SJSA1 (cell line): ENCODE measurements at regions not wholly inside any gene's neighbourhood (a gene's known extent, or its start where the extent isn't known, plus 50 kb on each side); places are given as distances from the start of the nearest gene placed in this dataset.

Experiments
- DNase-seq, 2 experiments: peaks; one replicate each; pipeline ENCODE4 v3.0.0-alpha.2; 2015 to 2020; ENCODE audit warnings: low spot score in 2 of 2, low read depth in 1 of 2
- H3K27ac ChIP-seq: fragments of 250-450 bp; sonication (Bioruptor Pico); 2 replicates; pipeline ENCODE4 v1.5.1; 2020; ENCODE audit warnings: mild to moderate bottlenecking, moderate library complexity
- H3K27me3 ChIP-seq: fragments of 250-450 bp; sonication (Bioruptor Pico); replicated peaks from 2 replicates; pipeline ENCODE4 v1.5.1; 2020; ENCODE audit warnings: mild to moderate bottlenecking, moderate library complexity
- H3K36me3 ChIP-seq: fragments of 250-450 bp; sonication (Bioruptor Pico); 2 replicates; pipeline ENCODE4 v1.5.1; 2020; ENCODE audit warnings: mild to moderate bottlenecking
- H3K4me1 ChIP-seq: fragments of 250-450 bp; sonication (Bioruptor Pico); replicated peaks from 2 replicates; pipeline ENCODE4 v1.6.1; 2021; ENCODE audit warnings: mild to moderate bottlenecking
- H3K4me3 ChIP-seq: fragments of 250-450 bp; sonication (Bioruptor Pico); 2 replicates; pipeline ENCODE4 v1.5.1; 2020; ENCODE audit warnings: mild to moderate bottlenecking
- H3K9me3 ChIP-seq: fragments of 250-450 bp; sonication (Bioruptor Pico); replicated peaks from 2 replicates; pipeline ENCODE4 v1.5.1; 2020; ENCODE audit warnings: mild to moderate bottlenecking

DNA sequence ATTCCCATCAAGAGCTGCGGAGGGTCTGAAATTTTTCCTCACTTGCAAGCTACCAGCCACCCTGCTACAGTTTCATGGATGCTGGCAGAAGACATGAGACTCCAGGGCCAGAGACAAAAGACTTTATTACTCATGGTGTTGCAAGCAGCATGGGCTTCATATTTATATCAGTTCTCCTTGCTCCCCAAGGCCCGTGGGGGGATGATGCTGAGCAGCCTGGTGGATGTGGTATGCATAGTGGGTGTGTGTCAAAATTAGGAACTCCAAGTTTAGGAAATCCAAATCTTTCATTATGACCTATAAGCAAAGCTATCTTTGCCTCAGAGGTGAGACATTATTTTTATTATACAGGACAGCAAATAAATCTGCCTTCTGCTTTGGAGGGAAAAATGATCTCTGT lies 105.7 kb upstream of the ALDH1B1 start:
- DNase-seq: no peak
- no peak overlapping the region for H3K27ac ChIP-seq
- no peaks in the 10 kb centered on the region for H3K36me3 ChIP-seq
- H3K4me3 ChIP-seq: no peak overlapping the region
- H3K4me1 ChIP-seq: no peaks in the 10 kb centered on the region
- H3K9me3 ChIP-seq: no peaks in the 10 kb centered on the region
- H3K27me3 ChIP-seq: no peaks in the 10 kb centered on the region

DNA sequence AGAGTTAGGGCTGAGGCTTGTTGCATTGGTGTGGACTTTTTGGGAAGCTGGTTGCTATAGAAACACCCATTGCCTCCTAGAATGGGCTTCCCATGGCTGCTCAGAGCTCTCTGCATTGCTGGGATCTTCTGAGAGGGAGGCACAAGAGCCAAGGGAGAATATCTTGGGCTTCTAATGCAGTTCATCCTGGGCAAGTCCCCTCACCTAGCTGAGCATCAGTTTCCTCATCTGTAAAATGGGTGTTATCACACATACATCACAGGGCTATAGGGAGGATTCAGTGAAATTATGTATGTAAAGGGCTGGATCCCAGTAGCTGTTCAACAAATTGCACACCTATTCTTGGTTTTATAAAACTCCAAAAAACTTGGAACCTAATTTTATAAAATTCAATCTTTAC lies 106.1 kb upstream of the ALDH1B1 start:
- Histone ChIP-seq H3K27me3 (no peaks in the 10 kb centered on the region), H3K4me3 (no peak overlapping the region), H3K4me1 (no peaks in the 10 kb centered on the region), H3K36me3 (no peaks in the 10 kb centered on the region), H3K9me3 (no peaks in the 10 kb centered on the region), H3K27ac (no peak overlapping the region)
- DNase-seq: no peak

DNA sequence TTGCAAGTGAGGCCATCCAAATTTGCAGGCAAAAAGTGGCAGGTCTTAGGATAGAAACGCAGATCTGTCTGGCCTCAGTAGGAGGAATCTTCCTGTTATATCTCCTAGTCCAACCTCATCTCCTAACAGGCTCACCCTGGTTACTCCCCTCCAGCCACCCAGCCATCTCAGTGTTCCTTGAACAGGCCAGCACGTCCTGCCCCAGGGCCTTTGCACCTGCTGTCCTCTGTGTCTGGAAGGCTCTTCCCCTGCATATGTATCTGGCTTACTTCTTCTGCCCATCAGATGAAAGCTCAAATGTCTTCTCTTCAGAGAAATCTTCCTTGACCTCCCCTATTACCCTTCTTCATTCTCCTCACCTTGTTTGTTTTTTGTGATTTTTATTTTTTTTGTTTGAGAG lies 107.3 kb upstream of the ALDH1B1 start:
- Histone ChIP-seq H3K27me3 (no peaks in the 10 kb centered on the region), H3K27ac (no peak overlapping the region), H3K36me3 (no peaks in the 10 kb centered on the region), H3K4me1 (no peaks in the 10 kb centered on the region), H3K4me3 (no peak overlapping the region), H3K9me3 (no peaks in the 10 kb centered on the region)
- no peak for DNase-seq

DNA sequence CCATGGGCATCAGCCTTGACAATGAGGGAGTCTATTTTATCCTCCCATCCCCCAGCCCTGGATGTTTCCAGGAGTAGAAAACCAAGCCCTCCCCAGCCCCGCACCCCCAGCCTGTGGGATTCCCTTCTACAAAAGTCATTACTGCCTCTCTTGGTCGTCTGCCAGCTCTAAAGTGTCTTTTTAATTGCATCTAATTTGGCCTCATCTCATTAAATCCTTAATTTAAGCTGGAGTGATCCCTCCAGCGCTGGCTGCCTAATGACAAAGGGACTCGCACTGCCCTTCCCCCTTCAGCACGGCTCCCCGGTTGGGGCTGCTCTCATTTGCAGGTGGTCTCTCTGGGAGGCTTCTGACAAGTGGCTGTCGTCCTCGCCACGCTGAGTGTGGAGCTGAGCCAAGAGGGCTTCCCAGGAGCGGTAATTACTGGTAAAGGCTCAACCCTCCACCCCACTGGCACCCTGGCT lies 107.9 kb upstream of the ALDH1B1 start:
- Histone ChIP-seq H3K27ac (no peak overlapping the region), H3K9me3 (no peaks in the 10 kb centered on the region), H3K27me3 (no peaks in the 10 kb centered on the region), H3K4me3 (no peak overlapping the region), H3K4me1 (no peaks in the 10 kb centered on the region), H3K36me3 (no peaks in the 10 kb centered on the region)
- DNase-seq: no peak

DNA sequence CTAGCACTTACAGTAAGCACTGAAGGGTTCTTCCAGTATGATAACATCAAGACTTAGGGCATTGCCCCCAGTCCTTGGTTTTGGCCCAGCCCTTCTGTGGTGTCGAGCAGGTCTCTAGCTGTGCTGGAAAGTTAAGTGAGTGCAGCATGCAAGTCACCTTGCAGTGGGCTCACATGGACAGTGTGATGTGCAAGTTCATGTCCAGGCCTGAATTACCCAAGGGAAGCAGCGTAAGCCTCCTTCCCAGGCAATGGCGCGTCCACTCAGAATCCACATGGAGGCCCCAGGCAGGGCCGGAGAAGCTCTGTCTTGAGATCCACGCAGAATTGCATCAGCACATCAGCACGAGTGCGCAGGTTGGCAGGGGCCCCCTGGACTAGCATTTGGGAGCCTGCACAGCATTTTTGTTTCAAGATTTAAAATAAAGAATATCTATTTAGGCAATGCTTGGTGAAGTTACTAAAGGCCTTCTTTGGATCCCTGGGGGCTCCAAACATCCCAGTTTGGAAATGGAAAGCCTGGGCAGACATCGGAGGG lies 108.4 kb upstream of the ALDH1B1 start:
- Histone ChIP-seq H3K27me3 (no peaks in the 10 kb centered on the region), H3K36me3 (no peaks in the 10 kb centered on the region), H3K27ac (no peak overlapping the region), H3K9me3 (no peaks in the 10 kb centered on the region), H3K4me1 (no peaks in the 10 kb centered on the region), H3K4me3 (no peak overlapping the region)
- DNase-seq: no peak

DNA sequence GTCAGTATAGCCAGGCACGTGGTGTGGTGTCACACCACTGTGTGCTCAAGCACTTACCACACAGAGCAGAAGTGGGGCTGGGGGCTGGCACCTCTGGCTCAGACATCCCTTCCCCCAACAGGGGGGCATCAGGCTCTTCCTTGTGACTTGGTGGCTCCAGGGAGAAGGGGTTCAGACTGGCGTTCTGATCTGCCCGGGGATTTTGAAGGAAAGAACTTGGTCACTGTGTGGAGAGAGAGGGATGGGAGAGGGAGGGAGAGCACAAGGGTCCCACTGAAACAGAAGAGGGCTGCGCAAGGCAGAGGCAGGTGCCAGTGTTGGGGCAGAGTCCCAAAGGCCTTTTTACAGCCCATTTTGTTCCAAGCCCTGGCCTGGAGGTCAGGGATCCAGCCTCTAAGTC lies 109.7 kb upstream of the ALDH1B1 start:
- no peak overlapping the region for H3K4me3 ChIP-seq
- no peaks in the 10 kb centered on the region for H3K27me3 ChIP-seq
- H3K36me3 ChIP-seq: no peaks in the 10 kb centered on the region
- no peak for DNase-seq
- no peak overlapping the region for H3K27ac ChIP-seq
- H3K4me1 ChIP-seq: no peaks in the 10 kb centered on the region
- H3K9me3 ChIP-seq: no peaks in the 10 kb centered on the region

DNA sequence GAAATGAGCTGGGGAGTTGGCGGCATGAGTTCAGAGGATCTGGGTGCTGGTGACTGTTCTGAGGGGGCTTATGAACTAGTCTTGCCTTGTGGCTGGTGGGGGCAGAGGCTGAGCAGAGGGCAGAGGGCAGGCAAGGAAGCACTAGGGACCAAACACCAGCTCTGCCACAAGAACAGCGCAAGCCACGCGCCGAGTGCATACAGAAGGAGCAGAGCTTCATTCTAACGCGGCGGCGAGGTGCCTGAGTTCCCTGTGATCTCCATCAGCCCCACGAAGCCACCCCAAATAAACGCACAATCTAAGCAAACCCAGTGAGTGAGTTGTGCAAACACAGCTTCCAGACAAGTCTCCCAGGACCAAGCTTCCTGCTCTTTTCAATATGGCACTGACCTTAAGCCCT lies 110.6 kb upstream of the ALDH1B1 start:
- no peaks in the 10 kb centered on the region for H3K9me3 ChIP-seq
- no peaks in the 10 kb centered on the region for H3K27me3 ChIP-seq
- no peaks in the 10 kb centered on the region for H3K4me1 ChIP-seq
- H3K36me3 ChIP-seq: no peaks in the 10 kb centered on the region
- H3K27ac ChIP-seq: no peak overlapping the region
- H3K4me3 ChIP-seq: no peak overlapping the region
- no peak for DNase-seq

DNA sequence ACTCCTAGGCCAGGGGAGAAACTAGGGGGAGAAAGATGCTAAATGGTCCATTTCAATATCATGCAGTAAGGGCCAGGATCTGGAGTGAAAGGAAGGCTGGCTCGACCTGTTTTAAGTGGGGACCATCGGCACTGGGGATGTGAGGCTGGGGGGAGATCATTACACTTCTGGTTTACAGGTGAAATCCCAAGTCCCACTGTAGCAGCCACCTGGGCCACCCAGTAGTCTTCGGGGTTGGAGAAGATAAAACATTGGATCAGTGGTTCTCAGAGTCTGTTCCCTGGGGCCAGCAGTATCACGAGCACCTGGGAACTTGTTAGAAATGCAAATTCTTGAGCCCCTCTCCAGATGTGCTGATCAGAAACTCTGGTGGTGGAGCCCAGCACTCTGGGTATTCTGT lies 111.3 kb upstream of the ALDH1B1 start:
- no peaks in the 10 kb centered on the region for H3K9me3 ChIP-seq
- H3K4me3 ChIP-seq: no peak overlapping the region
- no peak for DNase-seq
- H3K36me3 ChIP-seq: no peaks in the 10 kb centered on the region
- no peaks in the 10 kb centered on the region for H3K4me1 ChIP-seq
- no peak overlapping the region for H3K27ac ChIP-seq
- no peaks in the 10 kb centered on the region for H3K27me3 ChIP-seq

DNA sequence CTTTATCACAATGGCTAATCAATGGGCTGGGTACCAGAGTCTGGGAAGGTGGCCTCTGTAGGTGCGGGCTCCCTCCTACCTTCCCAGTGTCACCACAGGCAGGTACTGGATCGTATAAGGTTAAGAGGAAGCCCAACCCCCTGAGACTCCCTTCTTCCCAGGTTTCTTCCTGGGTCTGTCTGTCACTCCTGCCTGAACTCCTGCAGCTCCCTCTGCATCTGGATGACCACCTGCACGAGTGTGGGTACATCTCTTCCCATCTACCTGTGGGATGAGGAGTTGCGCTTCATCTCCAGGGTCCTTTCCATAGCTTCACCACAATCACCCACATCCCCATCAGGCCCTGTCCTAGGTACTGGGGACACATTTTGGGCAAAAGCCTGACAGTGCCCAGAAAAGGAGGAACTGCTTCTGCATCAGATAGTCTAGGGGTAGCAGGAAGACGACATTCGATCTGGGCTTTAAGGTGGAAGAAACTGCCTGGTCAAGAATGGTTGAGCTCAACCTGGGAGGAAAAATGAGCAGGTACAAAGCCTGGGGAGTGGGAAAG lies 112.2 kb upstream of the ALDH1B1 start:
- H3K9me3 ChIP-seq: no peaks in the 10 kb centered on the region
- DNase-seq: no peak

DNA sequence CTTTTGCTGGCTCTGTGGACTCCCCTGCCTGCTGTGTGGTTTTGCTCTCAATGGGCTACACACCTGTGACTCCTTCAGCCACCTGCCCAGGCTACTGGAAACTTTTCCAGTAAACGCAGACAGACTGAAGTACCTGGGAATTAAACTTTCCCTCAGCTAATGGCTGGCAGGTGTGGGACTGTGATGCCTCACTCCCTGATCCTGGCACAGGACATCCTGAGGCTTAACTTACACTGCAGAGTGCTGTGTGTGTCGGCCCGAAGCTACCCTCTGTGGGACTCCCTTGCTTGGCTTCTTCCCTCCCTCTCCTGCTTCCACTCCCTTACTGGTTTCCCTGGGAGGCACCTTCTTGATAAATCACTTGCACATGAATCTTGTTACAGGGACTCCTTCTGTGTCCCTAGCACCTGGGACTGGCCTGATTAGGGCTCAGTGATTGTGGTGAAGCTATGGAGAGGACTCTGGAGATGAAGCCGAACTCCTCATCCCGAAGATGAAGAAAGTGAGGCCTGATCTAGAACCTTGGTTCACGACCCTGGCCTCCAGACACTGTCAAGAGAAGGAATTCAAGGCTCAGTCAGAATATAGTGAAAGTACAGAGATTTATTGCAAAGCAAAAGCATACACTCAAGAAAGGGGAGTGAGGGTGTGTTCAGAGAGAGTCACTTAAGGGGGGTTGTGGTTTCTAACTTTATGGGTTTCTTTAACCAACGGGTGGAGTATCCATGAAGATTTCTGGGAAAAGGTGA lies 113.4 kb upstream of the ALDH1B1 start:
- H3K4me1 ChIP-seq: no peaks in the 10 kb centered on the region
- DNase-seq: no peak
- H3K27ac ChIP-seq: no peak overlapping the region
- no peak overlapping the region for H3K4me3 ChIP-seq
- H3K36me3 ChIP-seq: no peaks in the 10 kb centered on the region
- H3K27me3 ChIP-seq: no peaks in the 10 kb centered on the region
- no peaks in the 10 kb centered on the region for H3K9me3 ChIP-seq

More for the DNA sequence above, 112.2 kb upstream of the ALDH1B1 start:
- H3K27ac ChIP-seq: no peak overlapping the region
- no peaks in the 10 kb centered on the region for H3K27me3 ChIP-seq
- H3K4me1 ChIP-seq: no peaks in the 10 kb centered on the region
- no peak overlapping the region for H3K4me3 ChIP-seq
- no peaks in the 10 kb centered on the region for H3K36me3 ChIP-seq

DNA sequence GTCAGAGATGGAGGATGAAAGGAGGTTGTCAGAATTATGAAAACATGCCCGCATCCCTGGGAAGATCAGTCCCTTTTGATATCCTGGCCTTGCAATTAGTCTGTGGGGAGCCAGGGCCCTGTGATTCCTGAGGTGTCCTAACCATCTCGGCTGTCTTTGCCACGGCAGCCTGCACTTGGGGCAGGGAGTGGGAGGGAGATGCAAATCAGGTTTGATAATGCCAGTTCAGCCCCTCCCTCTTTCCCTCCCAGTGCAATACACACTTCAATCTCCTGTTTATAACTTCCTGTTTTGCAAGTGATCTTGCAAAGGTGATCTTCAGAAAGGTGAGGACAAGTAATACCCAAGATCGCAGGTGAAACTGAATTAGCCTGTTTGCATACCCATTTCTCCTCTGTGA lies 114.0 kb upstream of the ALDH1B1 start:
- DNase-seq: no peak
- H3K36me3 ChIP-seq: no peaks in the 10 kb centered on the region
- no peaks in the 10 kb centered on the region for H3K4me1 ChIP-seq
- no peaks in the 10 kb centered on the region for H3K9me3 ChIP-seq
- no peak overlapping the region for H3K4me3 ChIP-seq
- no peak overlapping the region for H3K27ac ChIP-seq
- H3K27me3 ChIP-seq: no peaks in the 10 kb centered on the region

DNA sequence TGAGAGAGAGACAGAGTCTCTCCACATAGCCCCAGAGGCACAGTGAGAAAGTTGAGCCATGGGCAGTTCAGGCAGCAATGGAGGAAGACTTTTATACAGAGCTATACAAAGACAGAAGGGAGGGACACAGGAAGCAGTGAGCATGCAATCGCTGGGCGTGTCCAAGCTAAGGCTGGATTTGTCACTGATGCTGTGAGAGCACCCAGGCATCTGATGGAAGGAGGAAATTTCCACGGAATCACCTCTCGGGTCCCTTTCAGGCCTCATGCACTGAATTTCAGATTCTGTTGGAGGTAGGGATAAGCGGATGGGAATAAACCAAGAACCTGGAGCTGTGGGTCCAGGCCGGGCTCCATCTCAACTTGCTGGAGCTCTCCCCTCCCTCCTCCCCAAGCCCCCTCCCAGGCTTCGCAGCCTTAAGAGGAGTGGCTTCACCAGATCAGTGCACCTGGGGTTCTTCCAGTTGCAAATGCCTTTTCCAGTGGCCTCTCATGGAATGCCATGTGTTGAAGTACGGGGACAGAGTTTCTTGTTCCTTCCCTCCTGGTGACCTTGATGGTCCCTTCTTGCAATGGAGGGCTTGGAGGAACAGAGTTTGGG lies 114.8 kb upstream of the ALDH1B1 start:
- Histone ChIP-seq H3K27ac (no peak overlapping the region), H3K4me3 (no peak overlapping the region), H3K36me3 (no peaks in the 10 kb centered on the region), H3K9me3 (no peaks in the 10 kb centered on the region), H3K4me1 (no peaks in the 10 kb centered on the region), H3K27me3 (no peaks in the 10 kb centered on the region)
- no peak for DNase-seq

DNA sequence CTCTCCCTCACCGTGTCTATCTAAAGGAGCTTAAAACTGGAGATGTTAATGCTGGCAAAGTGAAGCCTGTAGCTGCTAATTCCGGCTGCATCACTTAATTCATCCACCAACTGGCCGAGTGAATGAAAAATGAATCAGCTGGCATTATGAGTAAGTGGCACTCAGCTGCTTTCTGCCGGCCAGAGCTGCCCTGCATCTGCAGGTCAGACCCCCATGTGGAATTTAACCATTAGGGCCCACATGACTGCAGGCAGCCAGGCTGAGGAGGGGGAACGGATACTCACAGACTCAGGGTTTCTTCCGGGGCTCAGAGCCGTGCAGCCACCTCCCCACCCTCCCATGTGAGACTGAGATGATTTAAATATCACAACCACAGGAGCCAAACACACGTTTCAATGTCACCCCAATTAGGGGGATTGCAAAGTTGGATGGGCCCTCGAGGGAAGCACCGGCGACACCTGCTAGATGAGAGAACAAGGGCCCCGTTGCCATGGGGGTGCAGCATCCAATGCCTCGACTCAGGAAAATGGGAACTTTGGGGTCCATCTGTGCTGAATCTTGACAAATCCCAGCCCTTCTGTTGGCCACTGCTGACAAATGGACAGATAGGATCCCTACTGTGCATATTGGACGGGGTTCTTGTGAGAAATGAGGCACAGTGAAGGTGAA lies 115.6 kb upstream of the ALDH1B1 start:
- Histone ChIP-seq H3K27me3 (no peaks in the 10 kb centered on the region), H3K36me3 (no peaks in the 10 kb centered on the region), H3K9me3 (no peaks in the 10 kb centered on the region), H3K4me3 (no peak overlapping the region), H3K4me1 (no peaks in the 10 kb centered on the region), H3K27ac (no peak overlapping the region)
- no peak for DNase-seq

DNA sequence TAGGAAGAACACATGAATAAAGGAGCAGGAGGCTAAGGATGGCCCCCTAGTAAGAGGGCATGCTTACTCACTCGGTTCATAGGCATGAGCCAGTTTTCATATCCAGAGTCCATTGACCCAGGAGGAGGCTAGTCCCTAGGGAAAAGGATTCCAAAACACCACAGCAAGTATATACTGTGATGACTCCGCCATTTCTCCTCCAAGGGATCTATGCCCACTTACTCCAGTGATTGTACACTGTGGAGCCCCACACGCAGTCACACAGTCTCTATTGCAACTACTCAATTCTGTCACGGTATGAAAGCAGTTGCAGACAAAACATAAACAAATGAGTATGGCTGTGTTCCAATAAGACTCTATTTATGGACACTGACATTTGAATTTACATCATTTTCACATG lies 117.7 kb upstream of the ALDH1B1 start:
- Histone ChIP-seq H3K4me1 (no peaks in the 10 kb centered on the region), H3K4me3 (no peak overlapping the region), H3K36me3 (no peaks in the 10 kb centered on the region), H3K27ac (no peak overlapping the region), H3K9me3 (no peaks in the 10 kb centered on the region), H3K27me3 (no peaks in the 10 kb centered on the region)
- DNase-seq: no peak
